ENCODE measurements at regions not wholly inside any gene's neighbourhood (a gene's known extent, or its start where the extent isn't known, plus 50 kb on each side); places are given as distances from the start of the nearest gene placed in this dataset.

DNA sequence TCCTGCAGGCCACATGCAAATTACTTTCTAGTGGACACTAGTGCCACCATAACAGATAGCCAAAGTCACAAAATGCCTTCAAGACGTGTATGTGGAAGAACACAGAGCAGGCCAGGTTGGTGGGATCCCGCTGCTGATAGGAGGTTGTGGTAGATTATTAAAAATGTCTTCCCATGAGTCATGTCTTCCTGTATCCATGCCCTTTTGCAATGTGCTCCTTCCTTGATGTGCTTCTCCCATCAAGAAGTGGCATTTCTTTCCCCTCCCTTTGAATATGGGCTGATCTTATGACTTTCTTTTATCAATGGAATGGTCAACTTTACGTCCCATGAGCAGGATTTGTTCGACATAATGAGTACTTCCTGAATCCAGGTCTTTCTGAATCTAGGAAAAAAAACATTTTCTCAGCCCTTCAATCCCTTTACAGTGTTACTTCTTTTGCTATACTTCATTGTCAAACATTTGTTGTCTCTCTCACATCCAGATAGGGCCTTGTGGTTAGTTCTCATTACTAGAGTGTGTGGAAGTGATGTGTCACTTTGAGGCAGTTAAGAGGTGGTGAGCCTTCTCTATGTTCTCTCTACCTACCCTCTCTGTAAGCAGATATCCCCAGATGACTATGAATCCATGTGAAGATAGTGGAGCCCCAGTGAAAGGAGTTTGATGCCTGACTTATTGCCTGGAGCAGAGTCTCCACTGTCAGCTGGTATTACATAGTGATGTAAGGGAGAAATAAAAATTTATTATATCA, 519.2 kb upstream of the DIPK2B start:
- DNase-seq = no peak

DNA sequence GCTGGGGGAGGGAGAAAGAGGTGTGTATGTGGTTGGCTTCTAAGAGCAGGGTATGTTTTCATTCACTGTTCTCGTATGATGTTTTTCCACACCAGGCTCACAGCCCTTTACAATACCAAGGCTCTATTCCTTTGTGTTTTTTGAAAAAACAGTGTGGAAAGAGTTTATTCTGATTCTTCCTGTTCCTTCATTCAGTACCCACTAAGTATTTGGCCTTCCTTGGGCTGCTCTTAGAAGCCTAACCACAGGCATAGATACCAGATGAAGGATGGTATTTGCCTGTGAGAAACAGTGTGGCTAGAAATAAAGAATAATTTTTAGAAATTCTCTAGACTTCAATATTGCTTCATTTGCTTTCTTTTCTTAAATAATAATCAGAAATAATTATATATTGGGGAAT, 518.0 kb upstream of the DIPK2B start:
- no peak for DNase-seq

DNA sequence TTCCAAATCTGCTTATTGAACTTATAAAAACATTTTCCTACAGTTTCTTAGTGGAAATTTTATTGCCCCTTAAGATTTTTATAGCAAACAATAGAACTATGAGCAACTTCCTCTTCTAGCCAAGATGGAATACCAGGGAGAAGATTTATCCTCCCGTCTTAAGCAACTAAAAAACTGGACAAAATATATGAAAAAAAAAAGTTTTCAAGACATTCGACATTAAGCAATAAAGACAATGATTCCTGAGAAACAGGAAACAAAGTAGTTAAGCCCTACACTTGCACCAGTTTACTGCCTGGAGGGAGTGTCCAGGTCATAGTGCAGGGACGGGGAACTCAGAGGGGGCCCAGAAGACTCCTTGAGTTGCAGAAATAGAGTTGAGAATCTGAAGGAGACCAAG, 516.1 kb upstream of the DIPK2B start:
- DNase-seq = no peak

- DNase-seq = no peak
Measured at GRCh38 chrX:45715748-45716147, 515.1 kb upstream of the DIPK2B start.

GRCh38 chrX:45714866-45715265, 514.2 kb upstream of the DIPK2B start:
- DNase-seq = no peak

DNA sequence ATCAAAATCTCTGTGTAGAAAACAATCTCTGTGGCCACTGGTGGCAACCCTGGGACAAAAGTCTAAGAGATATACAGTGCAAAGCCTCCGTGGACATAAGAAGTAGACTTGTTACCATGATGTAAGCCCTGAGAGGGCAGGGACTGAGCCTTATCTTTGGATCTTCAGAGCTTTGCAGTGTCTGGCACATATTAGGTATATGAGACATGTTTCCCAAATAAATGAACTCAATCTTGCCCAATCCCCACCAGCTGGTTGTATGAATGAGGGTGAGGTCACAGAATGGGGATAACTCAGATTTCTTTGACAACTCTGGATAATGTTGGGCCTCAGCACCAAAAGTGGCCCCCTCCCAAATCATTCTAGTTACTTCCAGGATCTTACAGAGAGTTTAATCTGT, 511.4 kb upstream of the DIPK2B start:
- DNase-seq = no peak

DNA sequence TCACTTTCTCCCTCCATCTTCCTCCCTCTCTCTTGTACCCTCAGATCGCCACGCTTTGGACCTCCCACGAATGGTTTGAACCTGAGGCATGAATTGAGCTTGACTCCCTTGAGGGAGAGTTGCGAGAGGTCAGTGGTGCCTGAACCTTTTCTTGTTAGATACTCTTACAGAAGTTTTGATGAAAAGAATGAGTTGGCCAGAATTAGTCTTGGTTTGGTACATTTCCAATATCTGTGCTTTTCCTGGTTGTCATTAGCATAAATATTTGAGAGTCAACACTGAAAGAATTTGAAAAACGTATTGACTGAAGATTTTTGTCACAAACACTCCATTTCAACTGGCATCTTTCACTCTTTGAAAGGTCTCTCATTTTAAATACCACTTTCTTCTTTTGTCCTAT, 510.6 kb upstream of the DIPK2B start:
- DNase-seq = no peak

DNA sequence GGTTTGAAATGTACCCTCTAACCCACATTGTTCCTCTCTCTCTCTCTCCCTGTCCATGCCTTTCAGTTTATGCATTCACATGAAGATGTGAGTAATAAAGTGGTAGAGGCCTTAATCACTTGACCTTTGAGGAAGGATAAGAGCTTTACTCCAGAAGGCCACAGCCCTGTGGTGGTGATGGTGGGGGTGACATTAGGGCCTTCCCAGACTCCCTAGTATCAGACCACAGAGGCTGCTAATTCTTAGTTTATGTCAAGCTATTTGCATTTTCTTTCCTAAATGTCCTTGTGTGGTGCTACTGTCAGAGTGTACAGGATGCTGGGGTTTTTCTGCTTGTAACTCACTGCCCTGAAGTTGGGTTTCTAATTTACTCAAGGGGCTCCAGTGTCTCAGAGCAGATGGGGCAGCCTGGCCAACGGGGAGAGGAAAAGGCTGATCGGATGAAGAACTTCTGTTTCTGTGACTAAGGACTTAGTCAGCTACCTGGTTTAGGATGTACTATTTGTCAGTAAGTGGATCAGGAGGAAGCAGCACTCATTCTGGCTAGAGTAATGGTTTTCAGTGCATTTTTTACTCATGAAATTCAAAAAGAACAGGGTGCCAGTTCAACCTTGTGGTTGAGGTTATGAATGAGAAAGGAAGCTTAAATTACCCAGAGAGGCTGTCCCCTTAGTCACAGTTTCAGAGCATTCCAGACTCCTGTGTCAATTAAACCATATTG, 509.6 kb upstream of the DIPK2B start:
- no peak for DNase-seq

GRCh38 chrX:45709381-45709780, 508.7 kb upstream of the DIPK2B start:
- DNase-seq = no peak

DNA sequence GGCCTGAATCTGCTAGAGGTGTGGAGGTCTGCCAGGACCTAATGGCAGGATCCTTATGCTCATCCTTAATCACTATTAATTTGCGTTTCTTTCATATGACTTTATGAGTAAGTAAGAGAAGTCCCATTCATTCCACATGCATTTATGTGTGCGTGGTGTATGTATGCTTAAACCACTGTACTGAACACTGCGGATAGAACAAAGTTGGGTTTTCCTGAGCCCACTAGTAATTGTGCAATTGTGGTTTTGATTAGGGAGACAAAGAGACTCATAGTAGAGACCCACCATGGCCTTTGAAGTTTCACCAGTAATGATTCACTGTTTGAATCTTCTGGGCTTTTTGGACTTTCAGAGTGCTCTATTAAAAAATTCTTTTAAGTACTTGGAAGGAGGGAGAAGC, 498.5 kb upstream of the DIPK2B start:
- no peak for DNase-seq

DNA sequence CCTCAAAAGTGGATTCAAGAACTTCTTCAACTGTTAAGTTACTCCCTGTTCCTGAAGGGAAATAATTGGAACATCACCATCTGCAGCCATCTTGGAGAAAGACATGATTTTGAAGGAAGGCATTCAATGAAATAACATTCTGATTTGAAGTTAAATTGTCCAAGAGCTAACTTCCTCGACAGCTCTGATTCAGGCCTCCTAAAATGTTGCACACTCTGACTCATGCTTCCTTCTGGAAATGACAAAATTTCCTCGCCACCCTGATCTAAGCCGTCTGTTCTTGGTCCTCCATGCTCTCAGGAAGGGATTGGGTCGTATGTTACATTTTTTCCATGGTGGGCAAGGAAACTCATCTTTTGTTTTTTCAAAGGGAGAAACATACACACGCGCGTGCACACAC, 496.9 kb upstream of the DIPK2B start:
- DNase-seq = no peak

DNA sequence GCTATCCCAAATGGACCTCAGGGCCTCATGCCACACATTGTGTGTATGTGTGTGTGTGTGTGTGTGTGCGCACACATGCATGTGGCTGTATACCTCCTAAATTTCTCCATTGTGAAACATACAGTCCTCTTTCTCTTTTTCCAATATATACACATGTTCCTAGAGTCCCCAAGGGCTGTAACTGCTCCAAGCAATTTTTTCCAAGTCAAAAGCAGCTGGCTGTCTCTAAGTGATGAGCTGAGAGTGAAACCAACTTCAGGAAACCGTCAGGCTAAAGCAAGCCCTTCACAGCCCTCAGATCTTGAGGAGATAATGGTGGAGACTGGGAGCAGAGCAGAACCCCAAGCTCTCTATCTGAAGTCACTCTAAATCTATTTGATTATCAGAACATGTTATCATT, 496.1 kb upstream of the DIPK2B start:
- no peak for DNase-seq

- no peak for DNase-seq
Measured at GRCh38 chrX:45689971-45690370, 489.3 kb upstream of the DIPK2B start.

- no peak for DNase-seq
Measured at GRCh38 chrX:45683914-45684313, 483.2 kb upstream of the DIPK2B start.

DNA sequence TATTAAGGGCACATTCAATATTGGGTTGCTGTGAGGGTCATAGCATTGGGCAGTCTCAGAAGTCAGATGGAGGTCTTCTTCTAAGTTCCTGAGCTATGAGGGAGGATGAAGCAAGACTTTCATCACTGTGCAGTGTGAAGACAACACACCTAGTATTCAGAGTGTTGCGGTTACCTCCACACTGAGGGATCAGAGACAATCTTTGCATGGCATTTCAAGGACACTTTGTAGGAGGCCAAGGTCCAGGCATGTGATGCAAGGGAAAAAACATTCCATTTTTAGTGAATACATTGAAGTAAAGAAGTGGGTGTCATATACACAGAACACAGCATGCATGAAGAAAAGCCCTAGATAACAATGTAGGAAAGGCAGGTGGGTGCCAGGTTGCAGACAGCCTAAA, 481.2 kb upstream of the DIPK2B start:
- no peak for DNase-seq

DNA sequence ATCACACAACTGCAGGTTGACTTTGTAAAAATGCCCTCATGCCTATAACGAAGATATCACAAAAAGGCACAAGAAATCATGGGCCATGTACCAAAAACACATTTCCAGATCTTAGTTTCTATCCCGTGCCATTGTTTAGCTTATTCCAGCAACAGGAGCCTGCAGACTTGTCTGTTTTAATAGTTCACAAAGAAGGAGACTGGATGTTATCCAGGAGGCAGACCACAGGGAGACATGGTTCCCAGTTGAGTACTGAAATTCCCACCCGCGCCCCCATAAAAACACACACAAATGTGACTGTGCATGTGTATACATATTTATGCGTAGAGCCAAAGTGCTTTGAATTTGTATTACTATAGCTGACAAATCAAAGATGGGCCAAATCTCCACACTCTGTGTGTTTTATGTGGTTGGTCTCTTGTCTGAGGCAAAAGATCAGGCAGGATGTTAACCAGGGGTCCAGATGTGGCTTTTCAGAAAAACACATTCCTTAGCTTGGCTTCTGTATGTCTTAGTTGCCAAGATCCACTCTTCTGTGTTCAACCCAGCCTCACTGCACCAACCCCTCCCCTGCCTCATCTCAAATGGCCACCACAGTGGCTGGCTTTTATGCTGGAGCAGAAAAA, 469.2 kb upstream of the DIPK2B start:
- no peak for DNase-seq

- no peak for DNase-seq
Measured at GRCh38 chrX:45668686-45669443, 468.2 kb upstream of the DIPK2B start.

DNA sequence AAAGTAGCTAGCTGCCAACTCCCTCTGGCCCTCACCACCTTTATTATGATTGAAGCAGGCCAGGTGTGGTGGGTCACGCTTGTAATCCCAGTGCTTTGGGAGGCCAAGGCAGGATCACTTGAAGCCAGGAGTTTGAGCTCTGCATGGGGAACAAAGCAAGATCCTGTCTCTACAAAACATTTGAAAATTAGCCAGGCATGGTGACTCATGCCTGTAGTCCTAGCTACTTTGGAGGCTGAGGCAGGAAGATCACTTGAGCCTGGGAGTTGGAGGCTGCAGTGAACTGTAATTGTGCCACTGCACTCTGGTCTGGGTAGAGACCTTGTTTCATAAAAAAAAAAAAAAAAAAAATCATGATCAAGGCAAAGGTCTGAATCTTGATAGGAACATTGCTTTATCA, 467.0 kb upstream of the DIPK2B start:
- no peak for DNase-seq

DNA sequence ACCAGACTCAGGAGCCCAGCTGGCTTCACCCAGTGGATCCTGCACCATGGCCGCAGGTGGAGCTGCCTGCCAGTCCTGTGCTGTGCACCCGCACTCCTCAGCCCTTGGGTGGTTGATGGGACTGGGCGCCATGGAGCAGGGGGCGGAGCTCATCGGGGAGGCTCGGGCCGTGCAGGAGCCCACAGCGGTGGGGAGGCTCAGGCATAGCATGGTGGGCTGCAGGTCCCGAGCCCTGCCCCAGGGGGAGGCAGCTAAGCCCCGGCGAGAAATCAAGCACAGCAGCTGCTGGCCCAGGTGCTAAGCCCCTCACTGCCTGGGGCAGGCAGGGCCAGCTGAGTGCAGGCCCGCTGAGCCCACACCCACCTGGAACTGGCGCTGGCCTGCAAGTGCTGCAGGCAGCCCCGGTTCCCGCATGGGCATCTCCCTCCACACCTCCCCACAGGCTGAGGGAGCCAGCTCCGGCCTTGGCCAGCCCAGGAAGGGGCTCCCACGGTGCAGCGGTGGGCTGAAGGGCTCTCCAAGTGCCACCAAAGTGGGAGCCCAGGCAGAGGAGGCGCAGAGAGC, 464.1 kb upstream of the DIPK2B start:
- no peak for DNase-seq

- no peak for DNase-seq
Measured at GRCh38 chrX:45660477-45660876, 459.8 kb upstream of the DIPK2B start.

DNA sequence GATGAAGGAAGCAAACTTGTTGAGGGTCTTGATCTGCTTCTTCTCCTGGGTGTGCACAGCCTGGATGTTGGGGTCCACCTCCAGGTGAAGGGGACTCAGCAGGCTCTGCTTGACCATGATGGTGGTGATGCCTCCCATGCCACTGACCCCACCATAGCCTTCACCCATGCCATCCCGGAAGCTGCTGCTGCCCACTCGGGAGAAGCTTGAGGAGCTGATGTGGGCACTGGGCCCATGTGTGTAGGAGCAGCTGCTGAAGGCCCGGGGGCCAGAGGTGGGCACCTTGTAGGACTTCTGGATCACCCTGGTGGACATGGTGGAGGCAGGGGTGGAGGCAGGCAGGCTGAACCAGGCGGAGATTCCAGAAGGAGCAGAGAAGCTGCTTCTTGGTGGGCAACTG, 432.7 kb upstream of the DIPK2B start:
- DNase-seq = no peak

- DNase-seq = no peak
Measured at GRCh38 chrX:45632506-45632905, 431.8 kb upstream of the DIPK2B start.

DNA sequence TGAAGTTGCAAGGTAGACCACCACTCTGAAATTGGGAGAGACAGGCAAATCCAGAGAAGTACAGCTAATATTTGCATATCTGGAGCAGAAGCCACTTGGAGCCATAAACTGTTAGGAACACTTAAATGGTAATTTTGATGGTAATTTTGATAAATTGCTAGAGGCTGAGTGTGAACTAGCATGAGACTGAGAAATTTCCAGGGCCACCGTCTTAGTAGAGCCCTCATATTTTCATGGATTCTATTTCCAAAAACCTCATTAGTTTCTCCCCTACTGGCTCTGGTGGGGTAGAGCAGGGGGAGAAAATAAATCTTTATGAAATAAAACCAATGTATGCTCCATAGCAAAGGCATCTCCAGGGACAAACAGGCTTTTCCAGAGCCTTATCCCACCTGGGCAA, 429.4 kb upstream of the DIPK2B start:
- no peak for DNase-seq
